ENCODE measurements at regions not wholly inside any gene's neighbourhood (a gene's known extent, or its start where the extent isn't known, plus 50 kb on each side); places are given as distances from the start of the nearest gene placed in this dataset.
A peak's percentile ranks its signal among the peaks of the same experiment; 100 is the strongest.

DNA sequence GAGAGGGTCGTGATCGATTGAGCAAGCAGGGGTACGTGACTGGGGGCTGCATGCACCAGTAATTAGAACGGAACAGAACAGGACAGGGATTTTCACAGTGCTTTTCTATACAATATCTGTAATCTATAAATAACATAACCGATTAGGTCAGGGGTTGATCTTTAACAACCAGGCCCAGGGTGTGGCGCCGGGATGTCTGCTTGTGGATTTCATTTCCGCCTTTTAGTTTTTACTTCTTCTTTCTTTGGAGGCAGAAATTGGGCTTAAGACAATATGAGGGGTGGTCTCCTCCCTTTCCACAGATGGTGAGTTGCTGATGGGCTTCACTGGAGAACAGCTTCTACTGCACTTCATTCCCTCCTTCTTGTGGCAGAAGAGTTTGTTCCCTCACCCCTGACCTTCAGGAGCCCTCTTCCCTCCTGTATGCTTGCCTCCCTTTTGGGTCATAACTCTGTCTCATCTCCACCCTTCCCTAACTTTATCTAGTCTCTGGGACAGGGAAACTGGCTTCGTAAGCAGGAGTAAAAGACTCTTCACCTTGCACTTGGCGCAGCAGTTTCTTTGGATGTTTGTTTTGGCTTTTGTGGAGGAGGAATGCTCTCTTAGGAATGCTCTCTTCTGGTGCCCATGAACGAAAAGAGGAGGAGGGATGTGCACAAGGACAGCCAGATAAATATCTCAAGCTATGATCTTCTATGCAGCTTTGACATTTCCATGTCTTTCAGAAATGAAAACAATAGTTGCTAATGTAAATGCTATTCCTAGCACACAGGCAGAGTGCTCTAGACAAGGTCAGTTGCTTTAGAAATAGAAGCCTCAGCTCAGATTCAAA lies 139.8 kb upstream of the RPS23 start:
- peak; percentile 30 for DNase-seq

DNA sequence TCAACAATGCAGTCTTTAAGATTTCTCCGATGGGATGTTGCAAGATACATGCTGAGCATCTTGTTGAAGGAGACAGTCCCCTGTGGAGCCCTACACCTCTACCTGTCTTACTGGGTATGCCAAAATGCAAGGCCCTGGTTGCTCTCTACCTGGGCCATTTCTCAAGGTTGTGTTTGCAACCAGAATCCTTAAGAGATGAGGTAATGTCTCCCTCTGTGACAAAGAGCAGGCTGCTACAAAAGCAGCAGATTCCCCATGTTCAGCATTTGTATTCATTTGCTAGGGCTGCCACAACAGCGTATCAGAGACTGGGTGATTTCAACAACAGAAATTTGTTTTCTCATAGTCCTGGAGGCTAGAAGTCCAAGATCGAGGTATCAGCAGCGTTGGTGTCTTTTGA lies 138.4 kb upstream of the RPS23 start:
- no peak for DNase-seq

DNA sequence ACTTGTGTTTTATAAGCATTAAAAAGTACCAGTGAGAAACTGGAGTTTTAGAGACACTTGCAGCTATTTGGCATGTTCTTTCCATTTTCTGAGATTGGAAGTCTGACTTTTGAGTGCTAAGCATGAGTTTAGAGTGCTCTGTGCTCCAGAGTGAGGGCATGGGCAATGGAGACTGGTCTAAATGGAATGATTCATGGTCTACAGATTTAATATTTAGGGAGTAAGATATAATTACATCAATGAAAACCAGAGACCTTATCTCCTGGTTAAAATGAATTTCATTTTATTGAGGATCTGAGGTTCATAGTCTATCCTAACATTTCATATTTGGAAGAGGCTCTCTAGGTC lies 135.9 kb upstream of the RPS23 start:
- no peak for DNase-seq

DNA sequence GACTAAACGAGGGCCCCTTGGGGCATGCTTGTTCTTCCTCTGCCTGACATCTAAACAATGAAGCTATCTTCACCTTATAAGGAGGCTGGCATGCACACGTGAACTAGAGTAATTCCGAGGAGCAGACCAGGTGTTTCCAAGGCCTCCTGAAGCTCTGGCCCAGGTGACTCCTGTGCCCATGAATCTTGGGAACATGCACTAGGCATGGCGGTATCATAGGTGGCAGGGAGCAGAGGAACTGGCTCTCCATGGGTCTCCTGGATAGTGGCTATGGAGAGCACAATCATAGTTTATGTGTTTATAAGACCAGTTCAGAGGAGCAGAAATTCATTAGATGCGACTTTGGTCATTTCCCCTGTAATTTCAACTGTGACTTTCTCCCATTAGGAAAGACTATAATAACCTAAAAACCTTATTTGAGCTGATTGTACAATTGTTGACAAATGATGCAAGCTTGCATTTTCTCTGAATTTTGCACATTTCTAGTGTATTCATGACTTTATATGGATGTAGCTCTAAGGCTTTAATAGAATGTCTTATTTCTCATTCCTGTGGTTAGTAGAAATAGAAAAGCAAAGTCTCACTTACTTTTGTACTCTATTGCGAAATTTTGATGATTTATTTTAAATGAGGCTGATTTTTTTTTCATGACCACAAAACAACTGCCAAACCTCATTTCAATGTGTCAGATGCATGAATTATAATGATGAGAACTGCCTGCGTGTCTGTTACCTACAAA lies 135.3 kb upstream of the RPS23 start:
- peak; percentile 33 for DNase-seq

DNA sequence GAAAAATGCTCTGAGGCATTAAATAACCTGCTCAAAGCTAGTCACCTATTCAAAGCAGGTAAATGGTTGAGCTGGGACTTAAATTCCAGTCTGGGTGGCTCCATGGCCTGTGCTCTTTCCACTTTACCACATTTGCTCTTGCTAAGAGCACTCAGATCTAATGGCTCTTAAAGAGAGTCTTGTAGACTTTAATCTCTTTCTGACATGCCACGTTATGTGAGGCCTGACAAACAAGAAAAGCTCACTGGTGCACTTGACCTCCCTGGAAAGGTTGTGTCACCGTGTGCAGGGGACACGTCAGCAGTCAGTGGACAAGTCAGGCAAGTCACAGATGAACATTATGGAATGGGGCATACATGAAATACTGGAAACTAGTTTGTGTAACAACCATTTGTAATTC lies 129.9 kb upstream of the RPS23 start:
- DNase-seq: no peak

DNA sequence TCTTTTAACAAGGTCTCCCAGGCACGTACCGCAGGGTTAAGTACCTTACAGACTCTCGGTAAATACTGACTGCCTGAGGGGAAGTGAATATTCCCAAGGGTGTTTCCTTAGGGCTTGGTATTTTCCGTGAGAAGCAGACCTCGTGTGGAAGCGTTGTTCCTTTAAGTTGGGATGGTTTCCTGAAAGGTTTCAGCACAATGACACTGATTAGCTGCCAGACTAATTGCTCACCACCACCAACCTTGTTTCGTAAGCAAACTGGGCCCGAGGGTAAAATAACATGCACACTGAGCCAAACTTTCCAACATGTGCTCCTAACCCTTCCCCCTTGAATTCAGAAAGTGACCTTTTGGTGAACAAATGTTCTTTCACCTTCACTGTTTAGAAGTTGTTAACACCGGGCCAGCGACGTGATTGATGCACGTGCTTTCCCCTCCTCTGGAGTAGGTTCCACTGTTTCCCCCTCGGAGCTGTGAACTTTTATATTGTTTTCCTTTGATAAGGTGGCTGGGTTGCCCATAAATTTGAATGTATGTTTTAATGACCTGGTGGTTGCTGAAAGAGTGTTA lies 128.1 kb upstream of the RPS23 start:
- DNase-seq: no peak

DNA sequence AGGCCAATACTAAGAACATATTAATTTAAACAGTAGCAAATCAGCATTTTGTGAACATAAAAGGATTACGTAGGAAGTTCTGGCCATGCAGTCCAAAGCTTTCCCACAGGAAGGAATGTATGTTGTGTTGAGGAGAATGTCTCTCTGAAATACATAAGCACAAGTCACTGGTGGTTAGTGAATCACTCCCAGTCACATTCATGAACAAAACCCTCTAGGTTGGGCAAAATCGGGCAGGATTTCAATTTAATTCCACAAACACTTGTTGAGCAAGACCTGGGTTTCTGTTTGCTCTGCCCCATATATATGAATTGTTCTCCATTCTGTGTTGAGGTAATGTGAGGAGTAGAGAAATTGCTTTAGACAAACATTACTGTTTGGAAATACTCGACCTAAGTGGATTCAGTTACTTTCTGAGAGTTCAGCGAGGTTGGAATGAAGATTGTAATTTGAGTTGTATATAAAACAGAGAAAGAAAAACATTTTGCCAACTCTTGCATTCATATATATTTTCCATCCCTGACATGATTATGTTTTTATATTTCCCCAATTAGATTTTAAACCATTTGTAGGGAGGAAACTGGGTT lies 127.6 kb upstream of the RPS23 start:
- DNase-seq: peak; percentile 63

DNA sequence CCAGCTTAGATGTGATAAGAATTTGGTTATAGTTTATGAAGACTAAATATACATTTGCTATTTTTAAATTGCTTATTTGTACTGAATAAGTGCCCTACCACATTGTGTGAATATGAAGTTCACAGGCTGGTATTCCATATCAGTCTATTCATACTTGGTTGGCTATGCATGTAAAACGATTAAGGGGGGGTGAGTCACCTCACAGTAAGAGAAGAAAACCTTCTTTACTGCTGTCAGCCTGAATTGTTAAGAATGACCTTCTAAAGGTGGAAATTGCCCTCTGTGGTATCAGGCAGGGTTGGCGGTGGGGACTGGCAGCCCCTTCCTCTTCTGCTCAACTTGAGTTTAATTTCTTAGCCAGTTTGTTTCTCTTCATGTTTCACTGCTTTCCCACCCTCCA lies 127.0 kb upstream of the RPS23 start:
- DNase-seq: no peak

DNA sequence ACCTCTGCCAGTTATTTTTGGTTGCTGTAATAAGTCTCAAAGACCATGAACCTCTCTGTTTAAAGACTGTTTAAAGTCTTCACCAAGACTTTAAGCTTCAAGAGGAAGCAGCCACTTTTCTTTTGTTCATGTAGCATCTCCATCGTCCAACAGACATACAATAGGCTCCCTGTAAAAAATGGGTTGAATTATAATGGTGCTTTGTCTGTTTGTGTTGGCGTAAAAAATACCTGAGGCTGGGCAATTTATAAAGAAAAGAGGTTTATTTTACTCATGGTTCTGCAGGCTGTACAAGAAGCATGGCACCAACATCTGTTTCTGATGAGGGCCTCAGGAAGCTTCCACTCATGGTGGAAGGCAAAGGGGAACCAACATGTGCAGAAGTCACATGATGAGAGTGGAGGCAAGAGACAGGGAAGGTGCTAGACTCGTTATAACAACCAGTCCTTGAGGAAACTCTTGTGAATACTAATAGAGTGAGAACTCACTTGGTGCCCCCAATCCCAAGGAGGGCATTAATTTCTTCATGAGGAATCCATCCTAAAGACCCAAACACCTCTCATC lies 126.3 kb upstream of the RPS23 start:
- DNase-seq: no peak

DNA sequence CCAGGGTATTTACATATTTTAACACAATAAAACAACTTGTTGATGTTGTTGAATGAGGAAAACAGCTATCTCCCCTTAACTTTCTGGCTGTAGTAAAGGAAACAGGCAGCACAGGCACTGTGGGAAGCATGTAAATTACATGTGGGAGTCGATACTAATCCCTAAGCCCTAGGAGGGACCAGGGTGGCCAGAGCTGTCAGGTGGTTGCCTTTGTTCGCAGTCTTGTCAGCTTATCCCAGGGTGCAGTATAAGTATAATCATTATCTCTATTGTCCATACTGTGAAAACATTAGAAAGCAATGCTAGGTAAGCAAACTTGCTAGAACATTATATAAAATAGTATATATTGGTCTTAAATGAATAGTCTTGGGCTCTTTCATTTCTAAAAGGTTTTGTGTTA lies 125.6 kb upstream of the RPS23 start:
- no peak for DNase-seq

DNA sequence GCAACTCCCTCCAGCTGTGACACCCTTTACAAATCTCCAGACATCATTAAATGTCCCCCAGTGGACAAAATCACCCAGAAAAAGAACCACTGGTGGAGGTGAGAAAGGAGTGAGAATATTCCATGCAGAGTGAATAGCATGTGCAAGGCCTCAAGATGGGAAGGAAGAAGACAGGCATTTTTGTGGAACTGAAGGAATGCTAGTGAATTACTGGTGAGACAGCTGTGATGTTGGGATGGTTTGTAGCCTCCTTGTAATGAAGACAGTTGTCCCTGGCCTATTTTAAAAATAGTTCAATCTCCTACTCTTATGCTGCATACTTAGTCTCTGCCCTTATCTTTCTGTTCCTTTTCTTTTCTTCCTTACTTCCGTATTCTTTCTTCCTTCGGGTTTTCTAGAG lies 124.9 kb upstream of the RPS23 start:
- no peak for DNase-seq

DNA sequence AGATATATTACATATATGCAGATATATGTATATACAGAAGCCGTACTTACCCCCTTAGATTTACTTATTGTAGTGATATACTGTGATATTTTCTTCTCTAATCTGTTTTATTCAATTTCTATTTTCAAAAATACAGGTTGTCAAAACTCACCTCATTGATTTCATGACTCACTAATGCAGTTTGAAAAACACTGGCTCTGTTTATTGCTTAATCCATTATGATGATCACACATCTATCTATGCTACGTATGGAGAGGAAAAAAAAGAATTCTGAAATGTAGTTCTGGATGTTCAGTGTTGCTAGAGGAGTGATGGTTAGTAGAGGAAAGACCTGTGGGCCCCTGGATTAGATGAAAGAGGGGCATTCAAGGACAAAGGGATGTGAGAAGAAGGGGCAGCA lies 121.0 kb upstream of the RPS23 start:
- no peak for DNase-seq

DNA sequence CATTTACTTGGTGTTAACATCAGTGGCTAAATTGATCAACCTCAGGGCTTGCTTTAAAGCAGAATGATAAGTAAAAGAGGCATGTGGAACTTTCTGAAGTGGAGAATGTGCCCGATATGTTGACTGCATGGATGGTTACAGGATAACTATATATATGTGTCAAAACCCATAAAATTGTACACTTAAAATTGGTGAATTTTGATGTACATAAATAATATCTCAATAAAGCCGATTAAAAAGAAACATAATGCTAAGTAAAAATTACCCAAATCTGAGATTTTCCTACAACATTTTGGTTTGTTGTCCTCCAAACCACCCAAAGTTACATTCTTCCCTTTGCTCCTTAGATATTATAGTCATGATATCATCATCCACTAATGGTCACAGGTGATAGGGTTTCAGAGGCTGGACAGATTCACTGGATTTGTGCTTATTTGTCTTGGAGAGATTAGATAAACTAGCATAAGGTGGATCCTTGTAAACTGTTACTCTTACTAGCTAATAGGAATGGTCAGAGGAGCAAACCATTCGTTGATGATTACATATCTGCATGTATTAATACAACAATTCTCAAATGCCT lies 119.7 kb upstream of the RPS23 start:
- no peak for DNase-seq

DNA sequence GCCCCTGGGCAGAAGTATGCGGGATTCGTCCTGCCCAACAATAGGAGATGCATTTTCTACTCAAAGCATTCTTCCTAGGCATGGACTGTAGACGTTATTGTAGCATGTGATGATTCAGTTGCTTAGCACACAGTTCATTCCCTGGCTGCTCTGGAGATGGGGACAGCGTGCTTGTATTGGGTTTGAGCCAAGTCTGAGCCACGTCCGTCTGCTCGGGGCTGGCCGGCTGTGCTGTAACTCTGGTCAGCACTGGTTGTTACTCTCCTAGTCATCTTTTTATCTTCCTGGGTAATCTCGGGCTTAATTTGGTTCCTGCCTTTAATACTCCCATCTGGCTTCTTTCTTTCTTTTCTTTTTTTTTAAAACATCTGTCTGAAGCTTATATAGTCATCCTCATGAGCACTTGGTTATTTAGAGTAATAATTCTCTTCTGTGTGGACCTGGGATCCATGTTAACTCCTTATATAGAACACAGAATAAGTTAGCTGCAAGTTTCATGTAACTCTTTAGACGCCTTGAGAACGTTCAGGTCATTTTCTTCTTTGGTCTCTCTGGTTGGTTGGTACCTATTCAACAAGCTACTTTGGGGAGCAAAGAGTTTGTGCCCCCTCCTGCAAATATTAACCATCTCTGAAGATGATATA lies 118.8 kb upstream of the RPS23 start:
- DNase-seq: no peak

DNA sequence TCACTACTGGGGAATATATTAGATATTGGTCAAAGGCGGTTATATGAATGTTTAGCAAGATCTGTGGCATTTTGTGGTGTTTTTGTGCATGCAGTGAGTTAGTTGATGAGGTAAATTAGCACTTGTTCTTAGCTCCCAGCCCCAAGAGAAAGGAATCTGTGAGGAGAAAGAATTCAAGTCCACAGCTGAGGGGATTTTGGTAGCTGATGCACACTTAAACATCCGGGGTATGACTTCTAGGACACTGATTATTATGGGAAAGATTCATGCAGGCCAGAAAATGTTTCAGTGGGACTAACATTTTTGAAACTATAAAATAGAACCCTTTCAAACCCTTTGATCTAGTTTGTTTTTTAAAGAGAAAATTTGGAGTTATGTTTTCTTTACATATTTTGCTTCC lies 118.2 kb upstream of the RPS23 start:
- no peak for DNase-seq

DNA sequence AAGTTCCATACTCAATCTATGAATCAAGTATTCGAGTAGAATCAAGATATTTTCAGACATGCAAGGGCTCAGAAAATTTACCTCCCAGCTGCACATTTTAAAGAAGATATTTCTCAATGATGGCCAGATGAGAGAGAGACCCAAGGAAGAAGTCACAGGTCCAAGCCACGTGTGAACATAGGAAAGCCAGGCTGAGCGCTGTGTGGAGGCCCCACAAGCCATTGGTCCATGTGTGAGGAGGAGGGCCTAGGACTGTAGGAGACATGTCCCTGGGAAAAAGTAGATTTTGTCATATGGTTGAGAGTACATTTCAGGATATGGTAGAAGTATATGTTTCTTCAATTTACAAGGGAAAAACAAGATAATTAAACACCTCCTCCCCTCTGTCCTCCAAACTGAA lies 115.8 kb upstream of the RPS23 start:
- no peak for DNase-seq

DNA sequence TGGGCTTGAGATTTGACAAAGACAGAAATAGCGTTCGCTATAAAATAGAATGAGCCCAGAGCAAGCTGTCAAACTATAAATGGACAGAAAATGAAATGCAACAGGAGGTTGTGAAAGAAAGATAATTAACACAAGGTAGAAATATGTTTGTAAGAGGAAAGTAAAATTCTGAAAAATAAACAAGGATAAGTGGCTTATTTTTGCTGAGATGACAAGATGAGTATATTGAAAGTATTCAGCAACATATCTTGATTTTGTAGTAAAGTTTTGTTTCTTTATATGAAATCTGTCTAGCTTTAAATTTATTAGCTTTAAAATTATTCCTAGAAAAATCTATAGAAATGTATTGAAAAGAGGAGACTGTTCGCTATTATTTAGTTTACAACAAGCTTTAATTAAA lies 111.9 kb upstream of the RPS23 start:
- no peak for DNase-seq

DNA sequence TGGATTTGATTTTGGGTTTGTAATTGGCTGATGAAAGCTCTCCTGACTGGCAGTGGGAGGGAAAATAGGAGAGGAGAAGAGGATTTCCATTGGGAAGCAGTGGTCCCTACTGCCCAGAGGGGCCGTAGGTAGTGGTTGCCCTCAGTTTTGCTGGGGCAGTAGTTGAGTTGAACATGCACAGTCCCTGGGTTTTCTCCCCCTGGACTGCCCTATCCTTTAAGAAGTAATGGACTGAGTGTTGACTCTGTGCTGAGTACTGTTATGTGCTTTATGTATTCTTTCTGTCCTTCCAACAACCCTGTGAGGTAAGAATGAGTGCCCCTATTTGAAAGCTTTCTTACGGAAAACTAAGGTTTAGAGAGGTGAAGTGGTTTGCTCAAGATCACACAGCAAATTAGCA lies 111.2 kb upstream of the RPS23 start:
- DNase-seq: no peak

DNA sequence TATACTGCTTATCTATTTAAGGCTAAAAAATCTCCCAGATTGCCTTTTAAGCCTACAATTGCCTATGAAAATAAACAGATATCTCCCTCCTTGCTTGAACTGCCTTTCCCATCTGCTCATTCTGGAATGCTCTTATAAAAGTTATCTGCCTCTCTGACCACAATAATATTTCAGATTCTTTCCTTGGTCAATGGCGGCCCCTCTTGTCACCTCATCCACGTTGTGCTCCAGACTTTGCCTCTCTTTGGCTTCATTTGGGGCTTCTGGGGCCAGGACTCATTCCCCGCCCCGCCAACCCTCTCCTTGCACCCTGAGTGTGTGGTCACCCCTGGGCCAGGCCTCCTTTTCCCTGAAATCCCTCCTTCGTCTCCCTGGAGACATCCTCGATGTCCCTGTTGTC lies 110.0 kb upstream of the RPS23 start:
- no peak for DNase-seq

DNA sequence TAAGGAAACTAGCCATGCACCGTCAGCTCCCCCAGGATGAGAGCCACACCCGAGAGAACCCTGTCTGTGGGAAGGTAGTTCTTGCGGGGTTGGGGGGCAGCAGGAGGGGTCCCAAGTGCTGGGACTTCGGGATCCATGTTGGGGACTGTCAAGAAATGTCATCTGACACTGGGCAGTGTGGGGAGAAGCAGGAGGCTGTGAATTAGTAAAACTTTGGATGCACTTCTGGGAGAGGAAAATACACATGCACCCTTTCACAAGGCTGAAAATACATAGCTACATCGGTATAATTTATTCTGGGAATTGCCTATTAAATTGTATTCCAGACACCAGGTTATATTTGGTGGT lies 109.6 kb upstream of the RPS23 start:
- no peak for DNase-seq

DNA sequence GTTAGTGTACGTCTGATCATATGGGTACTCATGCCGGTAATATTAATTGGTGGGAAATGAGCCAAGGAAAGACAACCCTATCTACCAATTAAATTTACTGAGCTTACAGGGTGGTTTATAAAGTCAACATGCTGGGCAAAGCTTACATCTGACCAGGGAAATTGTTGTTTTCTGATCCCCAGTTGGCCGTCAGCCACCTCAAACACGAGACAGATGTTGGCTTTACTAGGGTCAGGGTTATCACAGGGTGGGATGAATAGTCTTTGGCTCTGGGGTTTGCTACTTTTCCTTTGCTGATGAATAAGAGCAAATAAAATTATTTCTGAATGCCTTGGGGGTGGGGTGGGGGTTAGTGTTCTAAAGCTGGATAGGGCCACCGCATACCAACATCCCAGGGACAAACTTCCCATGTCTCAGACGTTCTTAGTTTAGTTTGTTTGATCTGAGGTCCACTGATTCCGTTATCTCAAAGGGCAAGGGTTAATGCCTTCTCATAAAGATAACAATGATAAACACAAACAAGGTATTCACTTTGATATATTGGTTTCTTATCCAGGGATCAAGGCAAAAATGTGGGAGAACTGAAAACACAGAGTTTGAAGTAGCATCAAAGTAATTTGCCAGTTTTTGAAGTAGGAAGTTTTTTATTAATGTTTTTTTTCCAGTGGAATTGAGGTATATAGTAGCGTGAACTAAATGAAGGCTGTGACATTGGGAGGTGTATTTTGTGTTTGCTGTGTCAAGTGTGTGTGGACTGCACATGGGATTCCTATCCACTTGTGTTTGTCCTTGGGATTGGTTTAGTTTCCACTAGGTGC lies 109.1 kb upstream of the RPS23 start:
- no peak for DNase-seq

DNA sequence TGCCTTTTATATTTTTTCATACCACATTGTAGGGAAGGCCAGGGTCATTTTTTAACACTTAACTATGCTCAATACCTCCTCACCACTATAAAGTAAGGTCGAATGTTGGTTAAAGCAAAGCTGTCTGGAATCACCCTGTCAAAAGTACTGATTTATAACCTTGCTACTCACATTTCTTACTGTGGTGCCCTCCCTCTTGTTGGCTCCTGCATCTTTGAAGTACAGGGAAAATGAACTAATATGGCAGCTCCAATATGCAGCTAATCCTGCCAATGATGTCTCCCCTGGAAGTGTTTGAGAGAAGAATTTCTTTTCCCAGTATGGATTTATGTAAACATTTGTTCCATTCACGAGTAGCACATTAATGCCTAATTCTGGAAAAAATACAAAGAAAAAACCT lies 108.4 kb upstream of the RPS23 start:
- no peak for DNase-seq
